ENCODE measurements at regions not wholly inside any gene's neighbourhood (a gene's known extent, or its start where the extent isn't known, plus 50 kb on each side); places are given as distances from the start of the nearest gene placed in this dataset.

GRCh38 chr5:93800988-93801811 lies 59.8 kb upstream of the POU5F2 start:
- intact Hi-C loops (cut with micrococcal nuclease) = loop anchor here (1.0 kb wide), 1 partner anchor 220 kb away; the partner anchor contains the start of gene NR2F1-AS1

GRCh38 chr5:93794954-93795353 lies 53.6 kb upstream of the POU5F2 start:
- intact Hi-C loops (cut with micrococcal nuclease) = no loop called here
- no peak overlapping the region for H3K4me3 Mint-ChIP-seq
- no peaks in the 10 kb centered on the region for H3K27me3 Mint-ChIP-seq
- peaks cover 17% of the 10 kb centered on the region for H3K36me3 Mint-ChIP-seq (ENCODE audit: low read depth)
- H3K4me1 Mint-ChIP-seq (ENCODE audit: low read depth) = peaks cover 7% of the 10 kb centered on the region
- no peaks in the 10 kb centered on the region for H3K9me3 Mint-ChIP-seq
- H3K27ac Mint-ChIP-seq = no peak overlapping the region

More at GRCh38 chr5:93800988-93801811, 59.8 kb upstream of the POU5F2 start:
- H3K27me3 Mint-ChIP-seq = no peaks in the 10 kb centered on the region
- no peak overlapping the region for H3K27ac Mint-ChIP-seq
- no peaks in the 10 kb centered on the region for H3K4me1 Mint-ChIP-seq (ENCODE audit: low read depth)
- H3K36me3 Mint-ChIP-seq (ENCODE audit: low read depth) = no peaks in the 10 kb centered on the region
- no peak overlapping the region for H3K4me3 Mint-ChIP-seq
- H3K9me3 Mint-ChIP-seq = no peaks in the 10 kb centered on the region

- H3K4me1 Mint-ChIP-seq (ENCODE audit: low read depth) = peaks cover 7% of the 10 kb centered on the region
- H3K27me3 Mint-ChIP-seq = no peaks in the 10 kb centered on the region
- H3K27ac Mint-ChIP-seq = no peak overlapping the region
- H3K36me3 Mint-ChIP-seq (ENCODE audit: low read depth) = peaks cover 17% of the 10 kb centered on the region
- no peaks in the 10 kb centered on the region for H3K9me3 Mint-ChIP-seq
- intact Hi-C loops (cut with micrococcal nuclease) = no loop called here
- H3K4me3 Mint-ChIP-seq = no peak overlapping the region
Measured at GRCh38 chr5:93793159-93793781, 51.9 kb upstream of the POU5F2 start.

- H3K27me3 Mint-ChIP-seq = no peaks in the 10 kb centered on the region
- H3K36me3 Mint-ChIP-seq (ENCODE audit: low read depth) = peaks cover 17% of the 10 kb centered on the region
- H3K4me3 Mint-ChIP-seq = no peak overlapping the region
- no peaks in the 10 kb centered on the region for H3K9me3 Mint-ChIP-seq
- no peak overlapping the region for H3K27ac Mint-ChIP-seq
- peaks cover 7% of the 10 kb centered on the region for H3K4me1 Mint-ChIP-seq (ENCODE audit: low read depth)
- intact Hi-C loops (cut with micrococcal nuclease) = no loop called here
Measured at GRCh38 chr5:93791518-93791972, 50.1 kb upstream of the POU5F2 start.
